Astrocyte (in vitro differentiated cells and primary cell): ENCODE measurements at regions not wholly inside any gene's neighbourhood (a gene's known extent, or its start where the extent isn't known, plus 50 kb on each side); places are given as distances from the start of the nearest gene placed in this dataset.

Source experiments
- DNase-seq: peaks from one replicate; pipeline ENCODE4 v3.0.0-alpha.2; 2010; ENCODE audit warnings: low read depth
- FAIRE-seq: peaks from 2 replicates; lab custom pipeline; 2011; peaks lifted over from hg19 to GRCh38; lab: Jason Lieb, UNC
- H2AFZ ChIP-seq: 2 replicates; pipeline ENCODE4 v1.6.0; 2012; ENCODE audit warnings: low read depth, low read length, inconsistent platforms
- H3K27ac ChIP-seq: 2 replicates; pipeline ENCODE4 v1.5.1; 2011; ENCODE audit warnings: low read depth, low read length, inconsistent platforms
- H3K27me3 ChIP-seq: 2 replicates; pipeline ENCODE4 v1.6.0; 2011; ENCODE audit warnings: low read length, inconsistent platforms; ENCODE audit not compliant: insufficient read depth
- H3K36me3 ChIP-seq: 2 replicates; pipeline ENCODE4 v1.5.1; 2011; ENCODE audit warnings: low read length, inconsistent platforms; ENCODE audit not compliant: insufficient read depth
- H3K4me1 ChIP-seq: 2 replicates; pipeline ENCODE4 v1.5.1; 2011; ENCODE audit warnings: low read length, inconsistent platforms; ENCODE audit not compliant: insufficient read depth
- H3K4me2 ChIP-seq: 2 replicates; pipeline ENCODE4 v1.6.0; 2012; ENCODE audit warnings: low read length, inconsistent platforms
- H3K4me3 ChIP-seq: 2 replicates; pipeline ENCODE4 v1.5.1; 2011; ENCODE audit warnings: low read depth, mild to moderate bottlenecking, low read length, inconsistent platforms; ENCODE audit not compliant: insufficient read depth
- H3K79me2 ChIP-seq: 2 replicates; pipeline ENCODE4 v1.6.0; 2012; ENCODE audit warnings: mild to moderate bottlenecking, low read length, inconsistent platforms; ENCODE audit not compliant: insufficient read depth
- H3K9ac ChIP-seq: 2 replicates; pipeline ENCODE4 v1.6.0; 2012; ENCODE audit warnings: mild to moderate bottlenecking, low read length, inconsistent platforms
- H3K9me3 ChIP-seq: 2 replicates; pipeline ENCODE4 v1.5.1; 2012; ENCODE audit warnings: low read depth, mild to moderate bottlenecking, low read length, inconsistent platforms; ENCODE audit not compliant: insufficient read depth
- H4K20me1 ChIP-seq: 2 replicates; pipeline ENCODE4 v1.6.0; 2012; ENCODE audit warnings: low read length, inconsistent platforms; ENCODE audit not compliant: insufficient read depth
- H3K27ac Mint-ChIP-seq: one replicate; pipeline ENCODE4 v1.8.0; 2021; ENCODE audit warnings: mild to moderate bottlenecking, mixed read lengths; ENCODE audit not compliant: unreplicated experiment
- H3K27me3 Mint-ChIP-seq: one replicate; pipeline ENCODE4 v1.8.0; 2021; ENCODE audit warnings: low read depth, mixed read lengths; ENCODE audit not compliant: unreplicated experiment
- H3K36me3 Mint-ChIP-seq: one replicate; pipeline ENCODE4 v1.8.0; 2021; ENCODE audit warnings: low read depth, mixed read lengths; ENCODE audit not compliant: unreplicated experiment
- H3K4me1 Mint-ChIP-seq: one replicate; pipeline ENCODE4 v1.8.0; 2021; ENCODE audit warnings: low read depth, mixed read lengths; ENCODE audit not compliant: unreplicated experiment
- H3K4me3 Mint-ChIP-seq: one replicate; pipeline ENCODE4 v1.8.0; 2021; ENCODE audit warnings: mild to moderate bottlenecking, moderate library complexity, mixed read lengths; ENCODE audit not compliant: unreplicated experiment
- H3K9me3 Mint-ChIP-seq: one replicate; pipeline ENCODE4 v1.8.0; 2021; ENCODE audit warnings: mild to moderate bottlenecking, mixed read lengths; ENCODE audit not compliant: unreplicated experiment
- CTCF ChIP-seq: IDR thresholded peaks from 2 replicates; pipeline ENCODE4 v1.5.1; 2011; ENCODE audit warnings: low read depth, mild to moderate bottlenecking, inconsistent platforms, low read length, moderate library complexity; ENCODE audit not compliant: insufficient read depth
- EZH2 ChIP-seq: IDR thresholded peaks from 2 replicates; pipeline ENCODE4 v1.6.1; 2012; ENCODE audit warnings: mild to moderate bottlenecking, low read length, inconsistent platforms; ENCODE audit not compliant: insufficient read depth

GRCh38 chr11:92123540-92123939 is 101.1 kb upstream of the FAT3 start:
- Mint-ChIP-seq H3K36me3 (no peaks in the 10 kb centered on the region), H3K9me3 (peaks cover 2% of the 10 kb centered on the region), H3K27me3 (no peaks in the 10 kb centered on the region), H3K27ac (peak overlapping the region; percentile 81), H3K4me1 (peaks cover 38% of the 10 kb centered on the region), H3K4me3 (no peak overlapping the region)
- TF ChIP-seq CTCF, result no peak
- no peak for TF ChIP-seq EZH2
- no peak overlapping the region for H3K9ac ChIP-seq
- DNase-seq (peak; percentile 93), FAIRE-seq (no peak)
- H3K4me2 ChIP-seq, result peak overlapping the region; percentile 15
- no peaks in the 10 kb centered on the region for H3K9me3 ChIP-seq
- no peaks in the 10 kb centered on the region for H3K36me3 ChIP-seq
- H3K27ac ChIP-seq, result peak overlapping the region; percentile 60
- H3K4me3 ChIP-seq, result no peak overlapping the region
- H2AFZ ChIP-seq, result no peak overlapping the region
- H3K4me1 ChIP-seq, result peaks cover 33% of the 10 kb centered on the region
- no peaks in the 10 kb centered on the region for H4K20me1 ChIP-seq
- no peaks in the 10 kb centered on the region for H3K27me3 ChIP-seq
- no peaks in the 10 kb centered on the region for H3K79me2 ChIP-seq

GRCh38 chr11:92122561-92122960 is 102.1 kb upstream of the FAT3 start:
- peaks cover 33% of the 10 kb centered on the region for H3K4me1 ChIP-seq
- H3K79me2 ChIP-seq, result no peaks in the 10 kb centered on the region
- Mint-ChIP-seq H3K4me1 (peaks cover 38% of the 10 kb centered on the region), H3K36me3 (no peaks in the 10 kb centered on the region), H3K9me3 (peaks cover 2% of the 10 kb centered on the region), H3K27me3 (no peaks in the 10 kb centered on the region), H3K4me3 (no peak overlapping the region), H3K27ac (peak overlapping the region; percentile 84)
- no peak overlapping the region for H3K9ac ChIP-seq
- DNase-seq (peak; percentile 50), FAIRE-seq (no peak)
- H3K27me3 ChIP-seq, result no peaks in the 10 kb centered on the region
- H3K36me3 ChIP-seq, result no peaks in the 10 kb centered on the region
- H3K4me2 ChIP-seq, result peak overlapping the region; percentile 8
- H4K20me1 ChIP-seq, result no peaks in the 10 kb centered on the region
- no peak for TF ChIP-seq CTCF
- H3K9me3 ChIP-seq, result no peaks in the 10 kb centered on the region
- H3K27ac ChIP-seq, result no peak overlapping the region
- H2AFZ ChIP-seq, result no peak overlapping the region
- H3K4me3 ChIP-seq, result no peak overlapping the region

- Histone ChIP-seq H3K27ac (no peak overlapping the region), H3K9ac (no peak overlapping the region), H2AFZ (no peak overlapping the region), H3K9me3 (no peaks in the 10 kb centered on the region), H3K4me3 (no peak overlapping the region), H3K36me3 (no peaks in the 10 kb centered on the region), H3K79me2 (no peaks in the 10 kb centered on the region), H3K4me1 (no peaks in the 10 kb centered on the region), H3K27me3 (no peaks in the 10 kb centered on the region), H4K20me1 (no peaks in the 10 kb centered on the region), H3K4me2 (no peak overlapping the region)
- TF ChIP-seq CTCF (no peak), EZH2 (no peak)
- peaks cover 2% of the 10 kb centered on the region for H3K4me1 Mint-ChIP-seq
- H3K27ac Mint-ChIP-seq, result no peak overlapping the region
- H3K9me3 Mint-ChIP-seq, result peaks cover 4% of the 10 kb centered on the region
- DNase-seq (no peak), FAIRE-seq (no peak)
- no peak overlapping the region for H3K4me3 Mint-ChIP-seq
- H3K36me3 Mint-ChIP-seq, result no peaks in the 10 kb centered on the region
- no peaks in the 10 kb centered on the region for H3K27me3 Mint-ChIP-seq
Measured at GRCh38 chr11:92111287-92111686, 113.3 kb upstream of the FAT3 start.
